HG03064 (cell line): ENCODE measurements at regions not wholly inside any gene's neighbourhood (a gene's known extent, or its start where the extent isn't known, plus 50 kb on each side); places are given as distances from the start of the nearest gene placed in this dataset.
"Not testable (repeated sequence)": the region's sequence is repeated elsewhere in the genome, so short reads cannot be mapped to it uniquely, and the experiment has no call there.

Experiments used
- ATAC-seq: cut with Tn5 transposase; IDR thresholded peaks from one replicate; pipeline ENCODE4 v1.9.1; 2021; ENCODE audit warnings: low read depth; ENCODE audit not compliant: unreplicated experiment

DNA sequence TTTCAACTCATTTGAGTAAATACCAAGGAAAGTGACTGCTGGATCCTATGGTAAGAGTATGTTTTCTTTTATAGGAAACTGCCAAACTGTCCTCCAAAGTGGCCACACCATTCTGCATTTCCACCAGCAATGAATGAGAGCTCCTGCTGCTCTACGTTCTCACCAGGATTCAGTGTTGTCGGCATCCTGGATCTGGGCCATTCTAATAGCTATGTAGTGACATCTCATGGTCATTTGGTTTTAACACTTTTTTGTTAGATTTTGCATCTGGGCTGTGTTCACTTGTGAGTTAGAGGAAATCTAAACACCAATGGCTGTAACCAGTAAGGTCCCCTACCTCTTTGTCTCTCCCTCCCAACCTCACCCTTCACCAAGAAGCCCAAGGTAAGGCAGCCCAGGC, 115.9 kb downstream of the ATPSCKMT start:
- no peak for ATAC-seq

DNA sequence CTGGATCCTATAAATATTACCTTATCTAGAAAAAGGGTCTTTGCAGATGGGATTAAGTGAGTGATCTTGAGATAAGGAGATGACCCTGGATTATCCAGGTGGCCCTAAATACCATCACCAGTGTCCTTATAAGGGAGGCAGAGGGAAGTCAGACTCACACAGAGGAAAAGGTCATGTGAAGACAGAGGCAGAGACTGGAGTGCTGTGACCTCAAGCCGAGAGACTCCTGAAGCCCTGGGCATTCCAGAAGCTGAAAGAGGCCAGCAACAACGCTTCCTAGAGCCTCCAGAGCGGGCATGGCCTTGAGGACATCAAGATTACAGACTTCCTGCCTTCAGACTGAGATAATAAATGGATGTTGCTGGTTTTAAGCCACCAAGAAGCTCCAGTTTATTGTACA, 118.8 kb downstream of the ATPSCKMT start:
- no peak for ATAC-seq

DNA sequence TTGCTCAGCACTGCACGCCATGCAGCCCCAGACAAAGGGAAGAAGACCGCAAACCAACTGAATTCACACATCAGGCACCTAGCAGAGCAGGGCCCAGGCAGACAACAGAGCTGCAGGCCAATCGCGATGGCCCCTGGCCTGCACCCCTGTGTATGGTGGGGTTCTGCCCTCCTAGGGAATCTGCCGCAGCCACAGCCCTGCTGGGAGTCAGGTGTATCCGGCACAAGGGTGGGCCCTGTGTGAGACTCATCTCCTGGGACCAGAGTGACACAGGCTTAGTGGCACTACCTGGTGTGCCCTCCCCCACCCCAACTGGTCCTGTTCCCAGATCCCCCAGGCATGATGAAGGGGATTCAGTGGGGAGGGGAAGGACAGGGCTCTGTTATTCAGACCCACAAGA, 122.8 kb downstream of the ATPSCKMT start:
- no peak for ATAC-seq

DNA sequence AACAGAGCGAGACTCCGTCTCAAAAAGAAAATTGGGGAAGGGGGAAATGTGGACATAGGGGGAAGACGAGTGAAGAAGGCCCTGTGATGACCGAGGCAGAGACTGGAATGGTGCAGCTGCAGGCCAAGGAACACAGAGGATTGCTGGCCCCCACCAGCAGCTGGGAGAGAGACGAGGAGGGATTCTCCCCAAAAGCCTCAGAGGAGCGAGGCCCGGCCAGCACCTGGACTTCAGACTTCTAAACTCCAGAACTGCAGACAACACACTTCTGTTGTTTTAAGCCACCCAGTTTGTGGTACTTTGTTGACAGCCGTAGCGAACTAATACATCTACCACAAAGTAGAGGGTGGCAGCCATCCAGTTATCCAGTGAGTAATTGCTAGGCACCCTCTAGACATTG, 124.6 kb downstream of the ATPSCKMT start:
- no peak for ATAC-seq

DNA sequence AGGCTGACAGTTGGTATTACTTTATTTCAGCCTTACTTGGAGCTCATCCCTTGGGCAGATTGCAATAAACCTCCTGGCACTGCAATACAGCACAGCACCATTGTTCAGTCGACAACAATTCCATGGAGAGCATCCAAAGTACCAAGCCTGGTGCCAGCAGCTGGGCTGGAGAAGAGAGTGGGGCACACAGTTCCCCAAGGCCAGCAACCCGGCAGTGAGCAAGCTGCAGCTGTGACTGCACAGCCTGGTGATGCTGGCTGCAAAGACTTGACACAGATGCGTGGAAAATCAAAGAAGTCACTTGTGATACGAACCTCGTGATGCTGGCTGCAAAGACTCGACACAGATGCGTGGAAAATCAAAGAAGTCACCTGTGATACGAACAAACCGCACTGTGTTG, 125.4 kb downstream of the ATPSCKMT start:
- ATAC-seq = no peak

DNA sequence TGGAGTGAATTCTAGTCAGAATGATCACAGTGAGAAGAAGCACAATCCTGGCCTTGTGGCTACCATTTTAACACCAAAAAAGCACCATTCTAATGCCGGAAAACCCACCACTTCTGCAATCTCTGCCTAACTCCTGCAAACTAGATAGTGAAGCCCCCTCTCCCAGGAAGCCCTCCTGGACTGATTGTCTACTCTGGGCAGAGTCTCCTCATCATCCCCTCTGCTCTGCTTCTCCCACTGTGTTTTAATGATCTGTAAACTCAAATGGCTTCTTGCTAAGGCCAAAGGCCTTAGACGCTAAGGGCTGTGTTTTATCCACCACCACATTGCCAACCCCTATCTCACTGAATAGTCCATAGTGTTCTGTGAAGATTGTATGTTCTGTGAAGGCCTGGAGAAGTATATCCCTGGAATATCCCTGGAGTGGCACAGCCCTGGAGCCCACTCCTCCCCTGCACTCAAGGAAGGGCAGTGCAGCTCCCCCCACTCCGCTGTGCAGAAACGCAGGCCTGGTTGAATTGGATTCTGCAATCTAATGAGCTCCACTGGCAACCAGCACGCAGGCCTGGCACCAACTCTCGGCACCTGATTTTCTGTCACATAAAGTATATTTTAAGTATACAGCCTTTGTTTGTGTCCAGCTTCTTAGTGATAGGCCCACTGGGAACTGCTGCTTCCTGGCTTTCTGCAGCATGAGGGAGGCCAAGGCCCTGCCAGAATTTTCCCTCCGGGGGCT, 126.3 kb downstream of the ATPSCKMT start:
- no peak for ATAC-seq

DNA sequence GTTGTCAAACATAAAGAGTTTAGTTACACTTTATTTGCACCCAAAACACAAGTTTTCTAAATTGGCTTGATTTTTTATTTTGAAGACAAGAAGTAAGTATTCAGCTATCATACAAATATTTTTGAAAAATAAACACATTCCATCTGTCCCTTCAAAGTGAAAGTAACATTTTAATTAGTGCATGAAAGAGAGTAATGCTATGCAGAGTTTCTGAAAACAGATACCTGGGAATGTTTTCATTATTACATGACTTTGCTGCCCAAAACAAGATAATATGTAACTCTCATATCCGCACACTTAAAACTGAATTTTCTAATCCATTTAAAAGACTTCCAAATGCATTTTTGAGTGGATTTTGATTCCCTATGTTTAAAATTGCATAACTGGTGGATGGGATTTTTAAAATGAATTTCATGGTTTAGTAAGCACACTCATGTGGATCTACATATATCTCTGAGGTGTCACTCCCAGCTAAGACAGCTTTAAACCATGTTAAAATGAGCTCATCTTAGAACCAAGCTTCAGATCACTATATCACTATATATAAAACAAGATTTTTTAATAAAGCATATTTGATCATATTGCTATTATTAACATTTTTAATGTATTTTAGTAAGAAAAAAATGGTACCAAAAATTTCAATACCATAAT, 127.5 kb downstream of the ATPSCKMT start:
- ATAC-seq = no peak

DNA sequence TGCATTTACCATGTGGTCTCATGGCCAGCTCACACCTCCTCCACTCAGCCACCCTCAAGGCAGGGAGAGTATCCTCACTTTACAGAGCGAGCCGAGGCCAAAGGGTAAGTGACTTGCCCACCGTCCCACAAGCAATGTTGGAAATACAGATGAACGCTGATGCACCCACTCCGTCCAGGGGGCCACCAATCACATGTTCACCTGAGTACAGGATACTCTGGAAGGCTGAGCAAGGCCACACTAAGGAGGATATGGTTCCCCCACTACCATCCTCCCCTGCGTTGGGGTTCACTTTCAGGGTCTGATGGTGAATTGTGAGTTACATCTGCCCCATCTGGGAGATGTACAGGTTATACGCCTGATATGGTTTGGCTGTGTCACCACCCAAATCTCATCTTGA, 128.8 kb downstream of the ATPSCKMT start:
- ATAC-seq = no peak

DNA sequence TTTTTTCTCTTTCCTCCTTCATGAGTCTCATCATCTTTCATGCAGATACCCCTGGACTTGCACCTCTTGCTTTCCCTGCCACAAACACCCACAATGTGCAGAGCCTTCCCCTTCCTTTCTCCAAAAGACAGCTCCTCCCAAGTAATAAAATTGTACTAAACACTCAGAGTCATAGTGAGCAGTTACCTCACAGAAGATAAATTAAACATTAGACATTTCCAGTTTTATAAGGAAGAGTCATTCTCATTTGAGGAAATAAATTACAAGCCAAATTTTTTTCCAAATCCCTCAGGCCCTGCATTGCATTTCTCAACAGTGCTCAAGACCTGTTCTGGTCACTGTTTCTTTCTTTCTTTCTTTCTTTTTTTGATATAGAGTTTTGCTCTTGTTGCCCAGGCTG, 131.5 kb downstream of the ATPSCKMT start:
- no peak for ATAC-seq

DNA sequence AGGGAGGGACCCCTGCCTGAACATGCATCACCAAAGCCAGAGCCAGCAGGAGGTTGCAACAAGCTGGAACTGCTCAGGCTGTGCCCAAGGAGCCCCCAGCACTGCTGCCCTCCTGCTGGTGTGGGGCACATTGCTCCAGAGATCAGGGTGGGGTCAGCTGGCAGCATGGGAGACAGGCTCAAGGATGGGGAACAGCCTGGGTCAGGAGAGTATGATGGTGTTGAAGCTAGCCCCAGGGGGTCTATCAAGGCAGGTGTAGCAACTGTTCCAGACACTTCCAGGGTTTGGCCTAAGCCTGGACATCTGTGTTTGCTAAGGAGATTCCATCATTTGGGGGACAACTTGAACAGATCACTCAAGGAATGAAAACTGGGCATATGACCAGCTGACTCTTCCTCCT, 133.1 kb downstream of the ATPSCKMT start:
- no peak for ATAC-seq

DNA sequence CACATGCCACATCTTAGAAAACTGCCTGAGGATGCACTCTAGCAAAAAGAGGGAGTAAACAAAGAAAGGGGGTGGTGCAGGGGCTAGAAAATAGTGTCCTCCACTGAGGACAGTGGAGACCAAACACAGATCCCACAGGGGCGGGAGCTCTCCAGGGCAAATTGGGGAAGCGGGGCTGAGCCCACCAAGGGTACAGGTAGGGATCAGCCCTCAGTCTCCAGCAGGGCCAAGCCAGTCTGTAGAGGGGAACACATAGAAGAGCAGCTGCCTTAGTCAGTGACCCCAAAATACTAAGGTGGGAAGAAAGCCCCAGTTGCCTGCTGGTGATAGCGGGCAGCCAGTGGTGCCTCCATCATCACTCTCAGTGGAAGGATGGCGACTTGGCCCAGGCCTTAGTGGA, 134.0 kb downstream of the ATPSCKMT start:
- no peak for ATAC-seq

DNA sequence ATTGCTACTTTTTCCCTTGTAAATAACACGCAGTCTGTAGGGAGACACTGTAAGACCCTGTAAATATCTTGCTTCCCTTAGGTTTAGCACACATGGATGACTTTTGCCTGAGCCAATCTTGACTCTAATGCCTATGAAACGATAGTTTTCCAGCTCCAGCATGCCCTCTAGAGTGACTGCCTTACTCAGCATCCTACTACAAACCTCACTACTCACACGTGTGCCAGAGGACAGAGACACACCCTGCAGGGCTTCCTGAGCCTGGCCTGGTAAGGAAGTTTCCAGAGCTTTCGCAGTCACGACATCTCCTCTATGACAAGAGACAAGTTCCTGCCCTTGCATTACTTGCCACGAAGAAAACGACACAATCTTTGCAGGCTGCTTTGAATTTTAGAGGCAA, 138.1 kb downstream of the ATPSCKMT start:
- no peak for ATAC-seq

DNA sequence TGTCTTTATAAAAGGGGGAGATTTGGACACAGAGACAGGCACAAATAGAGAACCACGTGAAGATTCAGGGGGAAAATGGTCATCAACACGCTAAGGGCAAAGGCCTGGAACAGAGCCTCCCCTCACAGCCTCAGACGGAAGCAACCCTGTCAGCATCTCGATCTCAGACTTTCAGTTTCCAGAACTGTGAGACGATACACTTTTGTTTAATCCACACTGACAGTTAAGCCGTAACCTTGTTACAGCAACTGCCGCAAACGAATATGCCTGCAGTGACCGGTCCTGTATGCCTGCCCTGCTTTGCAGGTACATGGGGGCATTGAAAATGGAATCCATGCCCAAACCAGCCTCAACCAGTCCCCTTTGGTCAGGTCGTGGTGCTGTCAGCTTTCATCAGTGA, 139.5 kb downstream of the ATPSCKMT start:
- ATAC-seq = no peak

DNA sequence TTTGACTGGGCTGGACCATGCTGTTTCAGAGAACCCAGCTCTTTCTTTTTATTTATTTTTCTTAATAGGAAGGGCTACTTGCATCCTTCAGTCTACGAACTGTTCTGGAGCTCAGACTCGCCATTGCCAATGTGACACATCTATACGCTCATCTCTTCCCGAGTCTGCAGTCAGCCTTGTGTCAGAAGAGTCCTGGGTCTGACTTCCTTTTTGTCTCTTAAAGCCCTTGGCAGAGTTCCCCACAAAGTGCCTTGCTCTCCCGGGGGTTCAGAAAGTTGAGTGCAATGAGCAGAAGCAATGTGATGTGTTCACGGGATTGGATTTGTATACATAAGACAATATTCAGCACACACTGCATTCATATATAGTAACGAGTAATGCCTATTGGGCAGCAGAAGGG, 140.4 kb downstream of the ATPSCKMT start:
- ATAC-seq = no peak

DNA sequence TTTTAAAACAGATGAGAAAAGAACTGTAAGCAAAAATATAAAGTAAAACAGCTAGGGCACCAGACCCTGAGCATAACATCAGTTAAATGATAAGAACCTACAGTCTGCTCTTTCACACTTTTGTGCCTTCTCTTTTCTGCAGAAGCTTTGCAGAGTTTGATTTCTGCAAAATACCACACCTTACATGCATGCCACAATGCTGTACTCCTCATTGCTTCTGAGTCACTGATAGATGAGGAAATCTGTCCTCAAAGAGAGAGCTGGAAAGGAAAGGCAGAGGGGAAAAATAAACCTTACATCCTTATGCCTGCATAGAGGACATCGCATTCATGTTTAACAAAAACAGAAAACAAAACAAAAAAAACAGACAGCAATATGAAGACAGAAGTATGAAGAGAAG, 142.9 kb downstream of the ATPSCKMT start:
- no peak for ATAC-seq

DNA sequence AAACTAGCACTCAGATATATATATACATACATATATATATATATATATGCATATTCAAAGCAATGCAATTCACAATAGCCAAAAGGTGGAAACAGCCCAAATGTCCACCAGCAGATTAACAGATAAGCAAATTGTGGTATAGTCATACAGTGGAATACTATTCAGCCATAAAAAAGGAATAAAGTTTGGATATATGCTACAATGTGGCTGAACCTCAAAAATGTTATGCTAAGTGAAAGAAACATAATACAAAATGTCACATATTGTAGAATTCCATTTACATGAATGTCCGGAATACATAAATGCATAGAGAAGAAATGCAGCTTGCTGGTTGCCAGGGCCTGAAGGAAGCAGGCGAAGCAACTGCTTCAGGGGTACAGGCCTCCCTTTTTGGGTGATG, 143.4 kb downstream of the ATPSCKMT start:
- no peak for ATAC-seq

DNA sequence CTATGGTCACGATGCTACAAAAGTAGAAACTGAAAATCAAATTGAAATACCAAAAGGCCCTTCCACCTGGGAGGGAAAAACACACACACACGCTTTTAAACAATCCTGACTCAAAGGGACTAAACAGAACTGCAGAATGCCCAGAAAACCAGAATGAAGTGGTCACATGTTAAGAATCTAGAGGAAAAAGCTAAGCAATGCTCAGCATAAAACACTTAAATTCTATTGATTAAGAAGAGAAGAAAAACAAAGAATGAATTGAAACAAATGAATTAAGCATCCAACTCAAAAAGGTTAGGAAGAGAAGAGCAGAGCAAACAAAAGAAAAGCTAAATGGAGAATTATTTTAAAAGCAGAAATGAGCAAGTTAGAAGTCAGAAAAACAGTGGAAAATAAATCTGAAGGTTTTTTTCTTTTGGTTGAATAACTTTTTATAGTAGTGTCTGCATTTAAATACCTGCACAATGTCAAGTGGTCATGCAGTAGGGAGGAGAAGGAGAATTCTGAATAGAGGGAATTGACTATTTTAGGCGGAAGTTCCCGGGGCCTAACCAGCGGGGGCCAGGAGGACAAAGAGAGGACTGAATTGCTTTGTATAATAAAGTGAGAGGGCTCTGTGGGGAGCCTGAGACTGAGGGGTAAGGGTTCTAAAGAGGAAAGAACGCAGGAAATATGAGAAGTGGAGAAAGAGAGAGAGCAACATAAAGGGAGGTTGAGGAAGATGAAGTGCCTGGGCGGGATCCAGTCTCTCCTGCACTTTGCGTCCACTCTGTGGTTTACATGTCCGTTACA, 146.8 kb downstream of the ATPSCKMT start:
- no peak for ATAC-seq

DNA sequence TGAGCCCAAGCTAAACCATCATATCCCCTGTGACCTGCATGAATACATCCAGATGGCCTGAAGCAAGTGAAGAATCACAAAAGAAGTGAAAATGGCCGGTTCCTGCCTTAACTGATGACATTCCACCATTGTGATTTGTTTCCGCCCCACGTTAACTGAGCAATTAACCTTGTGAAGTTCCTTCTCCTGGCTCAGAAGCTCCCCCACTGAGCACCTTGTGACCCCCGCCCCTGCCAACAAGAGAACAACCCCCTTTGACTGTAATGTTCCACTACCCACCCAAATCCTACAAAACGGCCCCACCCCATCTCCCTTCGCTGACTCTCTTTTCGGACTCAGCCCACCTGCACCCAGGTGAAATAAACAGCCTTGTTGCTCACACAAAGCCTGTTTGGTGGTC, 147.5 kb downstream of the ATPSCKMT start:
- not testable (repeated sequence) for ATAC-seq

DNA sequence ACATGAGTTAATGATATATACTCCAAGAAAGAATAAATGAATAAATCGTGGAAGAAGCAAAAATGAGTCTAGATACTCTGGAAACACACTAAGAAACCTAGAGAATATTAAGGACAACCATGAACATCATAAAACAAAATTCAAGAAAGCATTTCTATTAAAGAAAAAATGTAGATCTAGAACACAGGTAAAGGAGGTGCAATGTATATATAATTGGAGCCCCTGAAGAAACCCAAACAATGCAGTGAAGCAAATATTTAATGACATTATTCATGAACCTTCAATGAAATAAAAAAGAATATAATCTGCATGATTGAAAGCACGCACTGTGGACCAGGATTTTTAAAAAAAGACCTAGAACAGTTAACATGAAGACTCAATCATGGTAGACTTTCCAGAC, 150.1 kb downstream of the ATPSCKMT start:
- ATAC-seq = no peak

DNA sequence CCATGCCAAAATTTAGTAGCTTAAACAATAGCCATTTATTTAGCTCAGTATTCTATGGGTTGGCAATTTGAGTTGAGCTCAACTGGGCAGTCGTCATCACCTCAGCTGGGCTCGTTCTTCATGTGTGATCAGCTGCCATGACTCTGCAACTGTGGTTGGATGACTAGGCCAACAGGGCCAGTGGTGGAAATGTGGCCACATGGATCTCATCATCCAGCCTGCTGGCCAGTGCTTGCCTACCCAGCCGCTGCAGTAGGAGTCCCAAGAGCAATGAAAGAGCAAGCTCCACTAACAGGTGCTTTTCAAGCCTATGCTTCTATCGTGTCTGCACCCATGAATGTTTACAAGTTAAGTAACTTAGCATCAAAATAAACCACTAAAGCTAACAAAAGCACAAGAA, 158.0 kb downstream of the ATPSCKMT start:
- no peak for ATAC-seq

DNA sequence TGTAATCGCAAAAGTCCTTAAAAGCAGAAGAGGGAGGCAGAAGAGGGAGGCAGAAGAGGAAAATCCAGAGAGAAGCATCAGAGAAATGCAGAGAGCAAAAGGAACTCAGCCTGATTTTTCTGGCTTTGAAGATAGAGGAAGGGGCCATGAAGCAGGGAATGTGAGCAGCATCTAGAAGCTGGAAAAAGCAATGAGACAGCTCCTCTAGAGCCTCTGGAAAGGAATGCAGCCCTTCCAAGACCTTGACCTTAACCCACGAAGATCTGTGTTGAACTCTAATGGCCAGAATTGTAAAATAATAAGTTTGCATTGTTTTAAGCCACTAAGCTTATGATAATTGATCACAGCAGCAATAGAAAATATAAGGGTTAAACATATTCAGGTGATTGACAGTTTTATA, 159.6 kb downstream of the ATPSCKMT start:
- no peak for ATAC-seq

DNA sequence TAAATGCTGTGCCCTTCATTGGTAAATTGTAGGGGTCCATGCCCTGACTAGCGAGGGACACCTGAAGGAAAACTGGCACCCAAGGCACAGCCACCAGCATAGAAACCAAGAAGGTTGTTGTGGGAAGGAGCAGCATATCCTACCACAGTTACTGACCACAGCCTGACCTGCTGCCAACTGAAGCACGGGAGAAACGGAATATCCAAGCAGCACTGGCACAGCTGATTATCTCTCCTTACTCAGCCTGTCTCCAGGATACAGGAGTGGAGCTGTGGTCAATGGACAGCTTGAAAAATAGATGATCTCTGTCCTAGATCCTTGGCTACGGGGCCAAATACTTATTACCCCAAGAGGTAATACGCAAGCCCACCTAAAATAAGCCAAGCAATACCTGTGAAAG, 164.5 kb downstream of the ATPSCKMT start:
- no peak for ATAC-seq
